ENCODE measurements at regions not wholly inside any gene's neighbourhood (a gene's known extent, or its start where the extent isn't known, plus 50 kb on each side); places are given as distances from the start of the nearest gene placed in this dataset.

GRCh38 chr11:104260456-104260855 is 96.5 kb upstream of the PDGFD start:
- TF ChIP-seq CTCF (IDR thresholded peaks at IDR 0.05; ENCODE audit: borderline replicate concordance, extremely low read depth, low read length, poor library complexity, severe bottlenecking) (no peak), EZH2 (IDR thresholded peaks at IDR 0.05; ENCODE audit: borderline replicate concordance, low read depth, low read length, severe bottlenecking) (no peak)

All from DND-41 (cell line).